ENCODE measurements at regions not wholly inside any gene's neighbourhood (a gene's known extent, or its start where the extent isn't known, plus 50 kb on each side); places are given as distances from the start of the nearest gene placed in this dataset.

GRCh38 chr10:64010711-64011110 lies 489.5 kb downstream of the REEP3 start:
- TF ChIP-seq POLR2A (IDR thresholded peaks at IDR 0.05): no peak
- no peak for TF ChIP-seq CTCF (IDR thresholded peaks at IDR 0.05)
- no peak for TF ChIP-seq EP300 (IDR thresholded peaks at IDR 0.05)
